Germinal center (tissue), 1 donor: ENCODE measurements at regions not wholly inside any gene's neighbourhood (a gene's known extent, or its start where the extent isn't known, plus 50 kb on each side); places are given as distances from the start of the nearest gene placed in this dataset.

Experiments
- DNase-seq: peaks from one replicate; pipeline ENCODE4 v3.0.0; 2012; ENCODE audit warnings: mixed read lengths, low spot score

DNA sequence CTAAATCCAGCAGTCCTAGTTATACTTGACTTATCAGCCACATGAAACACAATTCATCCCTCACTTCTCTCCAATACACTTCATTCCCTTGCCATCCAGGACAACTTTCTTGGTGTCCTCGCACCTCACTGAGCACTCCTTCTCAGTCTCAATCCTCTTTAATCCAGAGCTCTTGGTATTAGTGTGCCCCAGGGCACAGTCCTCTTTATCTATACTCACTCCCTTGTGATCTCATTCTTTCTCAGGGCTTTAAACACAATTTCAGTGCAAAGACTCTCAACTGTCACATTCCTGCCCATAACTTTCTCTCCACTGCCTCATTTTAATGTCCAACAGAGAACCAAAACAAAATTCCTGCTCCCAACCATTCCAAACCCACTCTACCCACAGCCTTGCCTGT is 60.8 kb upstream of the SPOPL start:
- DNase-seq, result no peak

DNA sequence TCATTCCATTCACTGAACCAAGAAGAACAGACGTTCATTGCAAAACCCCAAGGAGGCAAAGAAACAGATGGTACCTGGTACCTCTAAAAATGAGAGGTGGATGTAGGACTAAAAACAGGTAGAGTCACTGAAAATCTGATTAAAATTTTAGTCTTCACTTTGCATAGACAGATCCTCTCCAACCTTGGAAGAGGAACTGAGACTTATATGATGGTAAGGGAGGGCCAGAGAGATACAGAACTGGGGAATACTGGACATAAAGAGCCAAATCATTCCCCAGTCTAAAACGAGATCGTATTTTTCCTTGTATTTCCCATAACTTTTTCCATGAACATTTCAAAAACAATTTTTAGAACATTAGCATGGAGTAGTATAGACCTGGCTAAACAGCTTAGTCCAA is 59.7 kb upstream of the SPOPL start:
- DNase-seq, result no peak

DNA sequence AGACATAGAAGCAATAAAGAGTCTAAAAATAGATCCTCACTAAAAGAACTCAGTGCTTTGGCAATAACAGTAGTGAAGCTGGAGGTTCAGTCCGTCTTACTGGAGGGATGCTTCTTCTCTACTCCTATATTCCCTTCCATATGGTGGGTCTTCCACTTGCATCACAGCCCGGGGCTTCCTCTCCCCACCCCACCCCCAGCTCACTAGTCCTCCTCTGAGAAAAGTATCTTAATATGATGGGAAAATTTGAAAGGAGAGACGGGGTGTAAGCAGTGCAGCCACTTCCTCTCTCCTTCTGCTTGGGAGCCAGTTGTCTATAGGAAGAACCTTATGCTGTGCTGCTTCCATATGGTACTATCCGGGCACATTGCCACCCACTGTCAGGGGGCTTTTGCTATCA is 57.2 kb upstream of the SPOPL start:
- no peak for DNase-seq

DNA sequence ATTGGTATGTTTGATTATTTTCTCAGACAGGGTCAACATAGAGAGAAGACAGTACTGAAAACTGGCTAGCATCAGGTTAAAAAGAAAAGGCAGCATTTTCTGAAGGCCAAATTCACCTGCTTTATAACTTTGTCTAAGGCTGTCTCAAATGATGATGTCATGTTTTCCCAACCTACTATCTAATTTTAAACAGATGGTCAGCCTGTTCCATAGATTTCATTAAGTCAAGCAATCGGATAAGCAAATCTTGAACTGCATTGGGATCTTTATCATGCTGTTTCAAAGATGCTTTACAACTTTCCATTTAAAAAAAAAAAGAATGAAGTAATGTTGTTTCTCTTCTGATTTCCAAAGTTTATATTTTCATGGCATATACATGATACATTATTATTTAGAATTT is 56.3 kb upstream of the SPOPL start:
- no peak for DNase-seq

DNA sequence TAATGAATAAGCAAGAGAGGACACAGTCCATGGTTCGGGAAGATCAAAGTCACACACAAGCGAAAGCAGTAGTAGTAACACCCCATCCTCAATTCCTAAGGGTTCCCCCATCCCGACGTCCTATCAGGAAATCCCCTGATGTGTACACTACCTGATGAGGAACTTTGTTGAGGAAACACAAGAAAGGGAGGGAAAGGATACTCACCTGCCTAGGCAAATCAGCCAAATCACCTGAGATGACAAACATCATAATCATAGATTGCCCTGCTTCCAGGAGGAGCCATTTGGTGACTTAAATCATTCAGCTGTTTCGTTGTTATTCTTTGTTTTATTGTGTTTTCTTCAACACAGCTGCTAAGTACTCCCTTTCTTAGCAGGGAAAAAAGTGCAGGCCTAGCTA is 55.5 kb upstream of the SPOPL start:
- no peak for DNase-seq

DNA sequence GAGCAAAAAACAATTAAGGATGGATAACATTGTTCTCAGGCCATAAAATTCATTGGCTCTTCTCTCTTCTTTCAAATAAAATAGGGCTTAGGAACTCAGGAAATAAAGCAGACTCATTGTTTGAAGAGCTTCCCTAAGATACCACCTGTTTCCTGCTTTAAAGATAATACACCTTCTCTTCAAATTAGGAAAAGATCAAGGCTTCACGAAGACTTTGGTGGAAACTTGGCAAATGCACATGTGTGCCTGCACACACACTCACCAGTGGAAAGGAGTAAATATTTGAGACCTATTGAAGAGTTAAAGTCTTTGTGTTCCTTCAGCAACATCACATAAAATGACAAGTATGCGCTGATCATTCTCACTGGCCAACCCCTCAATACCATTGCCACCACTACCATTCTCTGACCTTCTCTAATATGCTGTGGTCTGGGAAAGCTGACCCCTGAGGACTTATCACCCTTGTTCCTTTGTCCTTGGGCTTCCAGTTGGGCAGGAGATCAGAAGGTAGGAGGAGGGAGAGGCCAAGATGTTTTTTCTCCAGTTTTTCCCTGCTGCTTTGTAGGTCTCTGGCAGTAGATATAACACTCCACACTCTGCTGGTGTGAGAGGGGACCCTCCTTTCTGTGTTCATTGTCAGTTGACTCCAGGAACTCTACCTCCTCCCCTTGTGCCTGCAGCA is 53.5 kb upstream of the SPOPL start:
- no peak for DNase-seq
